HEK293 (cell line): ENCODE measurements at regions not wholly inside any gene's neighbourhood (a gene's known extent, or its start where the extent isn't known, plus 50 kb on each side); places are given as distances from the start of the nearest gene placed in this dataset.

Experiments
- CTCF ChIA-PET: fragments of 350-600 bp; formaldehyde crosslinking; extraction: SDS; loops from one replicate; lab custom pipeline; 2021; ENCODE audit warnings: antibody characterized with exemption; lab: Yijun Ruan, JAX
- POLR2A ChIA-PET: fragments of 300-600 bp; formaldehyde crosslinking; extraction: SDS; loops from one replicate; lab custom pipeline; 2020; ENCODE audit warnings: antibody characterized with exemption, inconsistent platforms; lab: Yijun Ruan, JAX
- H3K27ac ChIP-seq: fragments of 200-500 bp; sonication (Bioruptor generic); 2 replicates; pipeline ENCODE4 v1.5.1; 2014; ENCODE audit warnings: low read depth, low read length, control low read depth, inconsistent platforms; ENCODE audit errors: extremely low read depth
- H3K36me3 ChIP-seq, 2 experiments: fragments of 200-500 bp in 1 of 2; sonication (Bioruptor generic) in 1 of 2; 1 replicate in 1 of 2; 2 replicates in 1 of 2; pipeline ENCODE4 v1.5.1; 2014 to 2017; ENCODE audit warnings: inconsistent platforms in 2 of 2, low read length in 2 of 2; ENCODE audit not compliant: control insufficient read depth in 2 of 2, insufficient read depth in 1 of 2
- H3K4me1 ChIP-seq: fragments of 200-500 bp; sonication (Bioruptor generic); 2 replicates; pipeline ENCODE4 v1.5.1; 2014; ENCODE audit warnings: mild to moderate bottlenecking, low read length, inconsistent platforms; ENCODE audit not compliant: control insufficient read depth, insufficient read depth
- H3K4me3 ChIP-seq: 2 replicates; pipeline ENCODE4 v1.5.1; 2011; ENCODE audit warnings: low read depth, mild to moderate bottlenecking, control low read depth, low read length, moderate library complexity
- H3K9me3 ChIP-seq: fragments of 200-500 bp; sonication (Bioruptor generic); 2 replicates; pipeline ENCODE4 v1.5.1; 2014; ENCODE audit warnings: low read depth, low read length, inconsistent platforms; ENCODE audit not compliant: control insufficient read depth, insufficient read depth
- ATF2 ChIP-seq: fragments of 450-650 bp; formaldehyde crosslinking; IDR thresholded peaks from 2 replicates; pipeline ENCODE4 v1.5.1; 2016; ENCODE audit warnings: missing biosample characterization, missing genetic modification characterization, low read depth
- BCL11B ChIP-seq: fragments of 450-650 bp; formaldehyde crosslinking; IDR thresholded peaks from 2 replicates; pipeline ENCODE4 v1.5.1; 2016; ENCODE audit warnings: low read depth, missing biosample characterization, missing genetic modification characterization
- EGR2 ChIP-seq: fragments of 450-650 bp; formaldehyde crosslinking; IDR thresholded peaks from 2 replicates; pipeline ENCODE4 v1.5.1; 2016; ENCODE audit warnings: low read depth, missing biosample characterization, missing genetic modification characterization
- ELK4 ChIP-seq: IDR thresholded peaks from 2 replicates; pipeline ENCODE4 v1.6.1; 2011; ENCODE audit warnings: mild to moderate bottlenecking, low read depth, low read length, borderline replicate concordance
- FEZF1 ChIP-seq: fragments of 450-650 bp; formaldehyde crosslinking; IDR thresholded peaks from 2 replicates; pipeline ENCODE4 v1.5.1; 2016; ENCODE audit warnings: missing biosample characterization, missing genetic modification characterization
- KLF8 ChIP-seq: fragments of 450-650 bp; formaldehyde crosslinking; IDR thresholded peaks from 2 replicates; pipeline ENCODE4 v1.5.1; 2016; ENCODE audit warnings: missing biosample characterization, missing genetic modification characterization
- PATZ1 ChIP-seq: fragments of 450-650 bp; formaldehyde crosslinking; IDR thresholded peaks from 2 replicates; pipeline ENCODE4 v1.5.1; 2016; ENCODE audit warnings: missing biosample characterization, missing genetic modification characterization
- PRDM2 ChIP-seq: fragments of 450-650 bp; formaldehyde crosslinking; IDR thresholded peaks from 2 replicates; pipeline ENCODE4 v1.5.1; 2016; ENCODE audit warnings: missing biosample characterization, missing genetic modification characterization, borderline replicate concordance
- ZBTB21 ChIP-seq: fragments of 450-650 bp; formaldehyde crosslinking; IDR thresholded peaks from 2 replicates; pipeline ENCODE4 v1.5.1; 2017; ENCODE audit warnings: missing biosample characterization, missing genetic modification characterization
- ZFHX2 ChIP-seq: fragments of 450-650 bp; formaldehyde crosslinking; conservative IDR thresholded peaks from 2 replicates; pipeline ENCODE4 v1.5.1; 2016; ENCODE audit warnings: missing biosample characterization, missing genetic modification characterization
- ZFP69B ChIP-seq: fragments of 450-650 bp; formaldehyde crosslinking; IDR thresholded peaks from 2 replicates; pipeline ENCODE4 v1.5.1; 2016; ENCODE audit warnings: missing biosample characterization, missing genetic modification characterization
- ZNF23 ChIP-seq: fragments of 450-650 bp; formaldehyde crosslinking; IDR thresholded peaks from 2 replicates; pipeline ENCODE4 v1.5.1; 2016; ENCODE audit warnings: missing biosample characterization, missing genetic modification characterization, borderline replicate concordance
- ZNF280D ChIP-seq: fragments of 450-650 bp; formaldehyde crosslinking; IDR thresholded peaks from 2 replicates; pipeline ENCODE4 v1.5.1; 2016; ENCODE audit warnings: missing biosample characterization, missing genetic modification characterization
- ZNF335 ChIP-seq: fragments of 450-650 bp; formaldehyde crosslinking; conservative IDR thresholded peaks from 2 replicates; pipeline ENCODE4 v1.5.1; 2016; ENCODE audit warnings: missing biosample characterization, missing genetic modification characterization
- ZNF341 ChIP-seq: fragments of 450-650 bp; formaldehyde crosslinking; IDR thresholded peaks from 2 replicates; pipeline ENCODE4; 2016; ENCODE audit warnings: low read depth, missing biosample characterization, missing genetic modification characterization
- ZNF404 ChIP-seq: fragments of 450-650 bp; formaldehyde crosslinking; IDR thresholded peaks from 2 replicates; pipeline ENCODE4 v1.5.1; 2017; ENCODE audit warnings: missing biosample characterization, missing genetic modification characterization
- ZNF416 ChIP-seq: fragments of 450-650 bp; formaldehyde crosslinking; IDR thresholded peaks from 2 replicates; pipeline ENCODE4 v1.5.1; 2016; ENCODE audit warnings: missing biosample characterization, missing genetic modification characterization
- ZNF501 ChIP-seq: fragments of 450-650 bp; formaldehyde crosslinking; IDR thresholded peaks from 2 replicates; pipeline ENCODE4 v1.5.1; 2016; ENCODE audit warnings: missing biosample characterization, missing genetic modification characterization
- ZNF596 ChIP-seq: fragments of 450-650 bp; IDR thresholded peaks from 2 replicates; pipeline ENCODE4 v1.5.0; 2018; ENCODE audit warnings: missing biosample characterization, mild to moderate bottlenecking, missing genetic modification characterization, moderate library complexity
- ZNF629 ChIP-seq: fragments of 450-650 bp; formaldehyde crosslinking; IDR thresholded peaks from 2 replicates; pipeline ENCODE4 v1.5.1; 2017; ENCODE audit warnings: missing biosample characterization, missing genetic modification characterization
- ZNF692 ChIP-seq: fragments of 450-650 bp; formaldehyde crosslinking; IDR thresholded peaks from 2 replicates; pipeline ENCODE4 v1.5.1; 2016; ENCODE audit warnings: missing biosample characterization, missing genetic modification characterization

GRCh38 chr2:173793709-173794565, 171.2 kb downstream of the SP3 start:
- Histone ChIP-seq H3K9me3 (no peaks in the 10 kb centered on the region), H3K4me1 (peaks cover 3% of the 10 kb centered on the region; the same call in 1 of the 2 replicates), H3K27ac (no peak overlapping the region), H3K36me3 (no peaks in the 10 kb centered on the region), H3K4me3 (no peak overlapping the region)
- ChIA-PET CTCF (no interaction called here), POLR2A (no interaction called here)
- TF ChIP-seq ATF2 (tag by site-specific recombination) (peak; percentile 47; the same call in 1 of the 2 replicates), BCL11B (no peak), ZNF404 (no peak), PRDM2 (no peak), FEZF1 (tag by site-specific recombination) (no peak), ZNF280D (tag by site-specific recombination) (no peak), ZBTB21 (peak; percentile 75), ZNF596 (tag by site-specific recombination) (no peak), ZFP69B (tag by site-specific recombination) (peak; percentile 49; the same call in 1 of the 2 replicates), ELK4 (no peak), PATZ1 (tag by site-specific recombination) (no peak), ZNF335 (tag by site-specific recombination) (0 out of 2 replicates have a peak, but pooled peaks have one; percentile 27), ZNF341 (no peak), ZNF23 (tag by site-specific recombination) (no peak), ZNF416 (tag by site-specific recombination) (no peak), EGR2 (tag by site-specific recombination) (0 out of 2 replicates have a peak, but pooled peaks have one; percentile 22), ZNF629 (tag by site-specific recombination) (peak; percentile 60), ZFHX2 (tag by site-specific recombination) (peak; percentile 47; the same call in 1 of the 2 replicates), ZNF692 (peak; percentile 79), ZNF501 (tag by site-specific recombination) (no peak), KLF8 (0 out of 2 replicates have a peak, but pooled peaks have one; percentile 30)
